CD4-positive, alpha-beta T cell treated with Interleukin-15 for 1 hour (primary cell): ENCODE measurements at regions not wholly inside any gene's neighbourhood (a gene's known extent, or its start where the extent isn't known, plus 50 kb on each side); places are given as distances from the start of the nearest gene placed in this dataset.
"Not testable (repeated sequence)": the region's sequence is repeated elsewhere in the genome, so short reads cannot be mapped to it uniquely, and the experiment has no call there.

Experiments
- DNase-seq: peaks from one replicate; pipeline ENCODE4 v3.0.0-alpha.2; 2020

GRCh38 chr2:215889240-215889969 lies 123.9 kb downstream of the MREG start:
- not testable (repeated sequence) for DNase-seq

DNA sequence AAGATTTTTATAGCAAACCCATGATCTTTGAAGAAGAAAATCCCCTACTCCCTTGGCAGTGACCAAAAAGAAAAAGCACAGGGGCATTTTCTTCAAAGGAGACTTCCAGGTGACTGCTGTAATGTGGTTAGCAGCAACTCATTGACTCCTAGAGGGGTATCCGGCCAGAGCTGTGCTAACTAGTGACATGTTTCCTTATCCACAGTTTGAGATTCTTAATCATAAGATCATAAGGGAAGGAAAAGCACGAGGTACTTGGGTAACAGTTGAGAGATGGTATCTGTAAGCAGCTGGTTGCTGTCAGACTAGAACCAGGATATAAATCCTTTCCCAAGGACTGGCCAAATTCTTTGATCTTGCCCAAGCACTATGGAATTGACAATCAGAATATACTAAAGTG lies 124.7 kb downstream of the MREG start:
- DNase-seq, result no peak

- DNase-seq, result no peak
Observed at GRCh38 chr2:215887303-215887702, 126.0 kb downstream of the MREG start.

DNA sequence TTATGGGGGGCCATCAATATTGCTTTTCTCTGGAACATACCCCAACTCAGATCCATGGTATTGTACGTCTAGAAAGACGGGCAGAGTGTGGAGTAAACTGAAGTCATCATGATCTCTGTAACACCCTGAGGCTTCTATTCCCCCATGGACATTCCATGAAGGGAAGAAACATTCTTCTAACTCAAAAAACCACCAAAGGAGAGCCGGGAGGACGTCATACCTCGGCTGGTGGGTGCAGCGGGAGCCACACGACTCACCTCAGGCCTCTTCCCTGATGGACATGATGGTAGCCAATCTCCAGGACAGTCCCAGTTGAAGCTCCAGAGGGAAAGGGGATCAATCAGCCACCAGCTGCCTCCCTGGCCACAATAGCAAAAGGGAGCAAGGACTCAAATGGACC lies 127.3 kb downstream of the MREG start:
- DNase-seq, result no peak

DNA sequence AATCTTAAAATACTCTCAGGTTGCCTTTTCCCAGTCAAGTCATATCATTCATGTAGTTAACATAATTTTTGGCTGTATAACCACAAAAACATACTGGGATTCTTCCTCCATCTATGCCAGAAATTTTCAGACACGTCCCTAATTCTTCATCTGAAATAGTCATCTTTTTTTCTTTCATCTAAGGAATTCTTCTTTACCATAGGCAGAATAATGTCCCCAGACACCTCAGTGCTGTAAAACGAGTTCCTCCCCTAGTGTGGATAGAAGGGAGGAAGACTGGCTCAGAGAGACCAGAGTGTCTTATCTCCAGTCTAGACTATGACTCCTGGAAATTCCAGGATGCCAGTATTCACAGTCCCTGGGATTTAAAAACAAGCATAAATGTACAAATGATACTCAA lies 127.8 kb downstream of the MREG start:
- no peak for DNase-seq

- DNase-seq, result no peak
Observed at GRCh38 chr2:215884451-215885087, 128.8 kb downstream of the MREG start.

GRCh38 chr2:215883799-215884198 lies 129.6 kb downstream of the MREG start:
- no peak for DNase-seq

DNA sequence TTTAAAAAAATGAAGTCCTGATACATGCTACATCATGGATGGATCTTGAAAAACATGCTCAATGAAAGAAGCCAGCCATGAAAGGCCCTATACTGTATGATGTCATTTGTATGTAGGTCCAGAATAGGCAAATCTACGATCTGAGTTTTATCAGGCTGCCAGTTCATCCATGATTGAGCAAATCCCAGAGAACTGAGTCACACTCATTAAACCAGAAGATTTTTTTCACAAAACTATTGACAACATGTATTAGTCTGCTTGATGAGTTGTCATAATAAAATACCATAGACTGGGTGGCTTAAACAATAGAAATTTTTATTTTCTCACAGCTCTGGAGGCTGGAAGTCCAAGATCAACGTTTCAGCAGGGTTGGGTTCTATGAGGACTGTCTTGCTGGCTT lies 130.7 kb downstream of the MREG start:
- no peak for DNase-seq

DNA sequence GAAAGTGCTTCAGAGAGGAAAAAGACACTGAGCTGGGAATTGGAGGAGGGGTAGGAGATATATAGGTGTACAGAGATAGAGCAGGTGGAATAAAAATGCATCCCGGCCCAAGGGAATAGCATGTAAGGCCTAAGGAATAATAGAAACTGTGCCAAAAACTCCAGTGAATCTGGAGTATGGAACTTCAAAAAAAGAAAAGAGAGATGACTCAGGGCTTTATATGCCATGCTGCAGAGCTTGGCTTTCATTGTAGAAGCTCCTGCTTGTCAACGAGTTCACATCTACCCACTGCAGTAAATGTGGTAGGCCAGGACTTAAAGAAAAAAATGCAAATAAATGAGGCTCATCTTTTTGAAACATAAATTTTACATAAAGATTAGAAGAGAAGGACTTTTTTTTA lies 131.8 kb downstream of the MREG start:
- DNase-seq, result no peak

GRCh38 chr2:215880970-215881369 lies 132.4 kb downstream of the MREG start:
- no peak for DNase-seq

- DNase-seq, result no peak
Observed at GRCh38 chr2:215879977-215880940, 133.1 kb downstream of the MREG start.

DNA sequence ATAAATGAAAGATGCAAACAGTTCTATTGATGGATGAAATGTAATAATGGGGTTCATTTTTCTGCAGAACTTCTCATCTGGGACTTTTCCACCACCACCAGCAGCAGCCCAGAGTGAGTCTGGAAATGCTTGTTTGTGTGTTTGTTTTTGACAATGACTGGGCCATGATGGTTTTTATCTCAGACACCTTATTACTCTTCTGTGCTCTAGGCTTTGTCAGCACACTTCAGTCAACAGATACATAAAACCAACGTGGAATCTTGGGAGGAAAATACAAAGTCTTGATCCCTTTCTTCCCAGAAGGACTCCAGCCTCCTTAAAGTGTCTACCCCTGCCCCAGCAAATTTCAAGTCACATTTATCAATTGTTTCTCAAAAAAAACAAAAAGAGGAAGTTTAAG lies 134.0 kb downstream of the MREG start:
- DNase-seq, result no peak

DNA sequence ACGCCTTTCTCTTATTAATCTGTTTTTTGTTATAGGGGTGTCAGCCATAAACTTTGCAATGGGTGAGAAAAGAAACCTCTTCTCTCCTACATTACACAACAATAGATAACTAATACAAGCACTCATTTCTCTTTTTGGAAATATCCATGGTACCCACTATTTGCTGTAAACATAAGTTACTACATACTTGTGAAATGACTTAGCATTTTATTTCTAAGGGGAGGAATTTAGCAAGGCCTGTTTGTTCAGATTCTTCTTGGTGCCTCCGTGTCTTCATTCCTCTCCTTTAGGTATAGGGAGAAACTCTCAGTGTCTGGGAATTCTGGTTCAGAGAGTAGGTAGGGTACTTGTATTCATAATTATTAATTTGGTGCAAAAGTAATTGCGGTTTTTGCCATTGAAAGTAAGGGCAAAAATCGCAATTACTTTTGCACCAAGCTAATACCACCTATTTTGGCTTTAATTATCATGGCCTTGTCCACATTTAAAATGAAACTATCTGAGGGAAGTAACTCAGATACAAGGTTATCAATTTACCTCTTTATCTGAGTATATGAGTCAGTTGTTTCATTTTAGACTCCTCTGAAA lies 134.8 kb downstream of the MREG start:
- DNase-seq, result no peak

GRCh38 chr2:215876937-215877238 lies 136.5 kb downstream of the MREG start:
- no peak for DNase-seq

- DNase-seq, result no peak
Observed at GRCh38 chr2:215876139-215876936, 137.0 kb downstream of the MREG start.

- DNase-seq, result no peak
Observed at GRCh38 chr2:215874418-215874817, 138.9 kb downstream of the MREG start.

GRCh38 chr2:215870986-215871385 lies 142.4 kb downstream of the MREG start:
- no peak for DNase-seq

DNA sequence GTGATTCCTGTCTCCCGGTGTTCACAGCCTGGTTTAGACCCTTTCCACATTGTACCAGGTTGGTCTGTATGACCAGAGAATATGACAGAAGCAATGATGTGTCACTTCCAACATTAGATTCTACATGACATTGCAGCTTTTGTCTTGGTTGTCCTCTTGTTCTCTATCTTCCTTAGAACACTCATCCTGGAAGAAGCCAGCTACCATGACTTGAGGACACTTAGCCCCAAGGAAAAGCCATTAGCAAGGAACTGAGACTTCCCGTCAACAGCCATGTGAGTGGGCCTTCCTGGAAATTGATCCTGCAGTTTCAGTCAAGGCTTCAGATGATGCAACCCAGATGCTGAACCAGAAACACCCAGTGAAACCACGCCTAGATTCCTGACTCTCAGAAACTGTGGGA lies 143.3 kb downstream of the MREG start:
- no peak for DNase-seq

GRCh38 chr2:215868846-215869543 lies 144.4 kb downstream of the MREG start:
- no peak for DNase-seq

- DNase-seq, result no peak
Observed at GRCh38 chr2:215866606-215867005, 146.7 kb downstream of the MREG start.

DNA sequence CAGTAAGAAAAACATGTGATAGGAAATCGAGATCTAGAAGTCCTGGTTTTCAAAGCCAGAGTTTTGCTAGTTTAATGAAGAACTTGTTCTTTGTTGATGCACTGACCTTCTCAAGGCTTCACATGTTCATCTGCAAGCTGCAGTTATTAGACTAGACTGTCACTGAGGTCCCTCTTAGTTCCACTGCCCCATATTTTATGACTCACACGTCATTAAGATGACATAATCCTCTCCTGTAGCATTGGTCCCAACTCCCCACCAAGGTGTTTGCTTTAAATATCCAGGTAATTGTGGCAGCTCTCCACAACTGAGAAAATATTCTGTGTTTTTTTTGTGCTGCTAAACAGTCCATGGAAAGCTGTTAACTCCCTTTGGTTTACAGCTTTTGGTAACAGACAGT lies 149.7 kb downstream of the MREG start:
- DNase-seq, result no peak

- DNase-seq, result no peak
Observed at GRCh38 chr2:215862351-215862771, 151.0 kb downstream of the MREG start.
